GM18951 (cell line): ENCODE measurements at regions not wholly inside any gene's neighbourhood (a gene's known extent, or its start where the extent isn't known, plus 50 kb on each side); places are given as distances from the start of the nearest gene placed in this dataset.

ENCODE experiments used
- POLR2A ChIP-seq: IDR thresholded peaks from 4 replicates; pipeline ENCODE4 v1.6.1; 2011; ENCODE audit warnings: mild to moderate bottlenecking; ENCODE audit not compliant: insufficient read length, insufficient read depth; ENCODE audit errors: extremely low read depth
- in situ Hi-C: fragments of 300-500 bp; cut with MboI; formaldehyde crosslinking; loops from one replicate; pipeline ENCODE4 v1.12.0; 2022; ENCODE audit warnings: low sequenced_read_pairs, mixed read lengths, inconsistent platforms; ENCODE audit not compliant: unreplicated experiment

- in situ Hi-C loops = no loop called here
- TF ChIP-seq POLR2A = no peak
These were observed 152.7 kb downstream of the SOX9 start for GRCh38 chr17:72273289-72274056.

GRCh38 chr17:72274614-72275013, 153.8 kb downstream of the SOX9 start:
- TF ChIP-seq POLR2A = no peak
- in situ Hi-C loops = no loop called here

GRCh38 chr17:72280881-72281280, 160.1 kb downstream of the SOX9 start:
- in situ Hi-C loops = no loop called here
- TF ChIP-seq POLR2A = no peak

- no peak for TF ChIP-seq POLR2A
- in situ Hi-C loops = no loop called here
These were observed 161.7 kb downstream of the SOX9 start for GRCh38 chr17:72282439-72283029.

- in situ Hi-C loops = no loop called here
- no peak for TF ChIP-seq POLR2A
These were observed 164.0 kb downstream of the SOX9 start for GRCh38 chr17:72284806-72285205.

- in situ Hi-C loops = no loop called here
- TF ChIP-seq POLR2A = no peak
These were observed 166.8 kb downstream of the SOX9 start for GRCh38 chr17:72287586-72287985.

GRCh38 chr17:72294487-72294893, 173.7 kb downstream of the SOX9 start:
- no peak for TF ChIP-seq POLR2A
- in situ Hi-C loops = no loop called here

- no peak for TF ChIP-seq POLR2A
- in situ Hi-C loops = no loop called here
These were observed 175.1 kb downstream of the SOX9 start for GRCh38 chr17:72295916-72296315.

GRCh38 chr17:72296456-72296855, 175.6 kb downstream of the SOX9 start:
- TF ChIP-seq POLR2A = no peak
- in situ Hi-C loops = no loop called here

GRCh38 chr17:72297326-72298115, 176.7 kb downstream of the SOX9 start:
- in situ Hi-C loops = no loop called here
- no peak for TF ChIP-seq POLR2A

GRCh38 chr17:72299100-72299499, 178.3 kb downstream of the SOX9 start:
- TF ChIP-seq POLR2A = no peak
- in situ Hi-C loops = no loop called here

- TF ChIP-seq POLR2A = no peak
- in situ Hi-C loops = no loop called here
These were observed 178.8 kb downstream of the SOX9 start for GRCh38 chr17:72299592-72299991.

- TF ChIP-seq POLR2A = no peak
- in situ Hi-C loops = no loop called here
These were observed 181.1 kb downstream of the SOX9 start for GRCh38 chr17:72301887-72302286.
